ENCODE measurements at regions not wholly inside any gene's neighbourhood (a gene's known extent, or its start where the extent isn't known, plus 50 kb on each side); places are given as distances from the start of the nearest gene placed in this dataset.

DNA sequence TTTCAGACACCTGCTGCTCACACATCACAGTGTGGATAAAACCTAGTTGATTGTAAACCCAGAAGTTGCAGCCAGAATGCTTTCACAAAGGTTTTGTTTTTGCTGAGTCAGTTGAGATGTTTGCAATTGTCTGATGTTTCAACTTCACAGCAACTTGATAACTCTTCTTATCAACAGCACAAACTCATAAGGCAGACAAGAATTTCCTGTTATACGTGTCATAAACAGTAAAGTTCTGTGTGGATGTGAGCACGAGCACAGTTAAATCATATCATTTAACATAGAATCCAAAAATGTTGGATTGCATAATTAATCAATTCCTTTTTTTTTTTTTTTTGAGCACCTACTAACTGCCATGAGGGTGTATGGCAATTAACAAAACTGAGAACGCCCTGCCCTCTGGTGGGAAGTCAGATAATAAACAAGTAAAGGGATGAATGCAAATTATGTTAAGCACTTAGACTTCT is 512.2 kb downstream of the PDHA2 start:
- Mint-ChIP-seq H3K36me3 (no peaks in the 10 kb centered on the region), H3K4me3 (no peak overlapping the region), H3K27ac (no peak overlapping the region), H3K27me3 (no peaks in the 10 kb centered on the region), H3K9me3 (peaks cover 0 to 3% (median 0%) of the 10 kb centered on the region in 11 donors), H3K4me1 (peaks cover 0 to 8% (median 0%) of the 10 kb centered on the region in 7 donors)
- Histone ChIP-seq H3K4me3 (ENCODE audit: low read length) (no peak overlapping the region), H3K36me3 (ENCODE audit: control insufficient read depth in 2 of 3, insufficient read depth in 3 of 3, low read length in 3 of 3) (no peaks in the 10 kb centered on the region), H3K27me3 (ENCODE audit: control insufficient read depth in 2 of 2, insufficient read depth in 2 of 2, low read length in 2 of 2) (no peaks in the 10 kb centered on the region), H3K9me3 (ENCODE audit: control insufficient read depth in 2 of 3, low read length in 3 of 3) (no peaks in the 10 kb centered on the region), H3K4me1 (ENCODE audit: control insufficient read depth in 2 of 2, insufficient read depth in 2 of 2, low read length in 2 of 2) (no peaks in the 10 kb centered on the region), H3K27ac (ENCODE audit: low read depth, low read length) (no peak overlapping the region)
- ATAC-seq (no peak), DNase-seq (no peak)
- ChIA-PET CTCF (interaction anchor here (0.6 kb wide), 1 partner anchor 1731 kb away, joined by 3 read pairs; no protein-coding TSS in a partner anchor), POLR2A (interaction anchor here (0.6 kb wide), 1 partner anchor 36 kb away, joined by 6 read pairs; no protein-coding TSS in a partner anchor)
- intact Hi-C loops (cut with micrococcal nuclease), result loop anchor here in 1 of 2 donors (1.0 kb wide), 2 partner anchors 1186 to 1196 kb away; no protein-coding TSS in a partner anchor

DNA sequence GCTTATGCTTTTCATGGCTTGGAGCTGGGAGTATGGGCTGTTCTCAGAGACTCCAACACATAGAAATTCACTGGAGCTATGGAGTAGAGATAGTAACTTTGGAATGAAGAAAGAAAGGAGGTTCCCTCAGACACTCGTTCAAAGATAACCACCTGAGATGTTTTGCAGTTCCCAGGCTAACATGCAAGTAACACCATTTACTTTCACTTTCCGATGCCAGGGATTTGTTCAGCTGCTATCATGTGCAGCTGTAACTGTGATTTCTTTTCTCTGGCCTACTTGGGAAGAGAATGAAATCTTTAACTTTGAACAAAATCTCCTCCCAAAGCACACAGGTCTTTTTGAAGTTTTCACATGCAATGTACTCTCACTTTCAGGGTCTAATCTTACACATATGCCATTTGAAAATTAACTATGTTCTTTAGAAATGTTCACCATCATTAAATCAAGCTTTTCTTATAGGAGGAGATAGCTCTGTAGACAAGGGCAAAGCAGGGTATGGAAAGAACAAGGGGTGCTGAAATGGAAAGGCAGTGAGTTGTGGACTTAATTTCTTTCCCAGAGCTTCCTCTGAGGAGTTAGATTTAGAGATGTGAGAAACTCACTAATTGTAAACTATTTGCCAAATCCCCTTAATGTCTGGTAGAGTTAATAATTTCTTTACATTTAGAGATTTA is 514.3 kb downstream of the PDHA2 start:
- no peak overlapping the region for H3K27ac ChIP-seq (ENCODE audit: low read depth, low read length)
- no peak overlapping the region for H3K4me3 ChIP-seq (ENCODE audit: low read length)
- H3K27me3 ChIP-seq (ENCODE audit: control insufficient read depth in 2 of 2, insufficient read depth in 2 of 2, low read length in 2 of 2), result no peaks in the 10 kb centered on the region
- H3K4me3 Mint-ChIP-seq, result no peak overlapping the region
- POLR2A ChIA-PET, result no interaction called here
- CTCF ChIA-PET, result interaction anchor here (0.6 kb wide), 1 partner anchor 1794 kb away, joined by 4 read pairs; no protein-coding TSS in a partner anchor
- no peaks in the 10 kb centered on the region for H3K27me3 Mint-ChIP-seq
- H3K4me1 ChIP-seq (ENCODE audit: control insufficient read depth in 2 of 2, insufficient read depth in 2 of 2, low read length in 2 of 2), result no peaks in the 10 kb centered on the region
- no peak for DNase-seq
- H3K27ac Mint-ChIP-seq, result no peak overlapping the region
- no peaks in the 10 kb centered on the region for H3K9me3 ChIP-seq (ENCODE audit: control insufficient read depth in 2 of 3, low read length in 3 of 3)
- intact Hi-C loops (cut with micrococcal nuclease), result no loop called here
- peaks cover 0 to 8% (median 0%) of the 10 kb centered on the region in 7 donors for H3K4me1 Mint-ChIP-seq
- no peak for ATAC-seq
- no peaks in the 10 kb centered on the region for H3K36me3 Mint-ChIP-seq
- no peaks in the 10 kb centered on the region for H3K36me3 ChIP-seq (ENCODE audit: control insufficient read depth in 2 of 3, insufficient read depth in 3 of 3, low read length in 3 of 3)
- H3K9me3 Mint-ChIP-seq, result peaks cover 0 to 3% (median 0%) of the 10 kb centered on the region in 11 donors

DNA sequence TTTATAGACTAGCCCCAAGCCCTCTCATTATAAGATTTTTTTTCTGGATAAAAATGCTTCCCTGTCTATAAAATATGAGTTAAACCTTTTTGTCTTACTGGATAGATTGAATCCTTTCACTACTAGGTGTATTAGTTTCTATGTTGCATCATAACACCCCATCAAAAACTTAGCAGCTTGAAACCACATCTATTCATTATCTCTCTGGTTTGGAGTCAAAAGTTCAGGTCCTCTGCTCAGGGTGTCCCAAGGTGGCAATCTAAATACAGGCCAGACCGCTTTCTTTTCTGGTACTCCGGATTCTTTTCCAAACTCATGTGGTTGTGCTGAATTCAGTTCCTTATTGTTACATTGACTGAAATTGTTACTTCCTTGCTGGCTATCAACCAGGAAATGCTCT is 515.5 kb downstream of the PDHA2 start:
- H3K27ac Mint-ChIP-seq, result no peak overlapping the region
- H3K36me3 Mint-ChIP-seq, result no peaks in the 10 kb centered on the region

DNA sequence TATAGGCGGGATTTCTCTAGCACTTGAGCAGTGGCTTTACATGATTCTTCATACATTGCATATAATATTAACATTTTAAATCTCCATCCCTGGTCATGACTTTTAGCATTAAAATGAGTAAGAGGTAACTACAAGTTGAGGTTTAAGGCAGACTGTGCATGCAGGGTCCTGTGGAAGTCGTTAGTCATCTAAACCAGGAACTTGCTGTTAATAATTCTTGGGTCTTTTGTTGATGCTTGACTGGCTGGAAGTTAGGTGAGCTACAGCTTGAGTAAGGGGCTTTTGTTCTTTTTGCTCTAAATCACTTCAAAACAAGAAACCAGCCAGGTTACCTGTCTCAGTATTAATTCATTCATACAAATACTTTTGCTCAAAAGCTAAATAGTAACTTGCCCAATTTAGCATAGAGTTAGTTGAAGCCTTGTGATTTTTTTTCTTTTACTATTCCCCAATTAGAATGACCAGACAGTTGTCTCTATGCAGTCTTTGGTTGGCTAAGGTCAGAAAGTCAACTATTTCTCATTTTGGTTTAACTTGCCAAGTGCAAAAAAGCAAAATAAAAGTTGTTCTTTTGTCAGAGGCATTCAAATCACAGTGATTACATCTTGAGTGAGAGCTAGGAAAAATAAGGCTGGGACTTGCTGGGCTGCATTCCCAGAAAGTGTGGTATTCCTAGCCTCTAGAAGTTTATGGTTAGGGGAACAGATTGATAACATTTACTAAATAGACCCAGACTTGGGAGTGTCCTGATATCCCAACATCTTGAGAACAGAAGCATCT is 516.9 kb downstream of the PDHA2 start:
- POLR2A ChIA-PET, result no interaction called here
- Mint-ChIP-seq H3K9me3 (no peaks in the 10 kb centered on the region), H3K4me1 (peaks cover 0 to 8% (median 0%) of the 10 kb centered on the region in 7 donors), H3K36me3 (no peaks in the 10 kb centered on the region), H3K27ac (no peak overlapping the region), H3K4me3 (no peak overlapping the region), H3K27me3 (no peaks in the 10 kb centered on the region)
- Histone ChIP-seq H3K4me3 (ENCODE audit: low read length) (no peak overlapping the region), H3K4me1 (ENCODE audit: control insufficient read depth in 2 of 2, insufficient read depth in 2 of 2, low read length in 2 of 2) (no peaks in the 10 kb centered on the region), H3K27me3 (ENCODE audit: control insufficient read depth in 2 of 2, insufficient read depth in 2 of 2, low read length in 2 of 2) (no peaks in the 10 kb centered on the region), H3K9me3 (ENCODE audit: control insufficient read depth in 2 of 3, low read length in 3 of 3) (no peaks in the 10 kb centered on the region), H3K36me3 (ENCODE audit: control insufficient read depth in 2 of 3, insufficient read depth in 3 of 3, low read length in 3 of 3) (no peaks in the 10 kb centered on the region), H3K27ac (ENCODE audit: low read depth, low read length) (no peak overlapping the region)
- CTCF ChIA-PET, result no interaction called here
- intact Hi-C loops (cut with micrococcal nuclease), result no loop called here
- no peak for DNase-seq
- no peak for ATAC-seq

More for the DNA sequence above, 515.5 kb downstream of the PDHA2 start:
- Histone ChIP-seq H3K27ac (ENCODE audit: low read depth, low read length) (no peak overlapping the region), H3K36me3 (ENCODE audit: control insufficient read depth in 2 of 3, insufficient read depth in 3 of 3, low read length in 3 of 3) (no peaks in the 10 kb centered on the region), H3K4me1 (ENCODE audit: control insufficient read depth in 2 of 2, insufficient read depth in 2 of 2, low read length in 2 of 2) (no peaks in the 10 kb centered on the region), H3K4me3 (ENCODE audit: low read length) (no peak overlapping the region), H3K9me3 (ENCODE audit: control insufficient read depth in 2 of 3, low read length in 3 of 3) (no peaks in the 10 kb centered on the region), H3K27me3 (ENCODE audit: control insufficient read depth in 2 of 2, insufficient read depth in 2 of 2, low read length in 2 of 2) (no peaks in the 10 kb centered on the region)
- intact Hi-C loops (cut with micrococcal nuclease), result no loop called here
- ChIA-PET POLR2A (no interaction called here), CTCF (no interaction called here)
- DNase-seq (no peak), ATAC-seq (no peak)
- Mint-ChIP-seq H3K27me3 (no peaks in the 10 kb centered on the region), H3K9me3 (peaks cover 0 to 3% (median 0%) of the 10 kb centered on the region in 11 donors), H3K4me3 (no peak overlapping the region), H3K4me1 (peaks cover 0 to 8% (median 0%) of the 10 kb centered on the region in 7 donors)

DNA sequence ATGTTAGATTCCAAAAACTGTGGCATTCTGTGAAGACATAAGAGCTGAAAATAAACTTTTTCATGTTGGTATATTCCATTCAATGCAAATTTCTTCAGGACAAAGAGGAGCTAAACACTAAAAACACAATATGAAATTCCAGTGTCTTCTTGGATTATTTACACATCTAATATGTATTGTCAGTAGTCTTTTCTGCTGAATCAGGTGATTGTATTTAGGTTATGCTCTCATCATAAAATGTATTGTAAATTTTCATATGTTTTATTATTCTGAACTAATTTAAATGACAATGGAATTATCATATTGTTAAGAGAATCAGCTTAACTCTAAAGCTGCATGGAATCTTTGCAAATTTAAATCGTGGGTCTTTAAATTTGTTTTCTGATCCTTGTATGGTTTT is 526.7 kb downstream of the PDHA2 start:
- H3K36me3 ChIP-seq (ENCODE audit: control insufficient read depth in 2 of 3, insufficient read depth in 3 of 3, low read length in 3 of 3), result no peaks in the 10 kb centered on the region
- H3K4me1 Mint-ChIP-seq, result no peaks in the 10 kb centered on the region
- intact Hi-C loops (cut with micrococcal nuclease), result no loop called here
- ATAC-seq, result no peak
- H3K27ac Mint-ChIP-seq, result no peak overlapping the region
- H3K4me3 ChIP-seq (ENCODE audit: low read length), result no peak overlapping the region
- no peak overlapping the region for H3K27ac ChIP-seq (ENCODE audit: low read depth, low read length)
- no peak overlapping the region for H3K4me3 Mint-ChIP-seq
- no peak for DNase-seq
- peaks cover 0 to 5% (median 0%) of the 10 kb centered on the region in 5 donors for H3K36me3 Mint-ChIP-seq
- peaks cover 0 to 8% (median 0%) of the 10 kb centered on the region in 3 experiments for H3K9me3 ChIP-seq (ENCODE audit: control insufficient read depth in 2 of 3, low read length in 3 of 3)
- no peaks in the 10 kb centered on the region for H3K4me1 ChIP-seq (ENCODE audit: control insufficient read depth in 2 of 2, insufficient read depth in 2 of 2, low read length in 2 of 2)
- peaks cover 0 to 16% (median 3%) of the 10 kb centered on the region in 11 donors for H3K9me3 Mint-ChIP-seq
- no peaks in the 10 kb centered on the region for H3K27me3 Mint-ChIP-seq
- ChIA-PET CTCF (no interaction called here), POLR2A (no interaction called here)
- no peaks in the 10 kb centered on the region for H3K27me3 ChIP-seq (ENCODE audit: control insufficient read depth in 2 of 2, insufficient read depth in 2 of 2, low read length in 2 of 2)

DNA sequence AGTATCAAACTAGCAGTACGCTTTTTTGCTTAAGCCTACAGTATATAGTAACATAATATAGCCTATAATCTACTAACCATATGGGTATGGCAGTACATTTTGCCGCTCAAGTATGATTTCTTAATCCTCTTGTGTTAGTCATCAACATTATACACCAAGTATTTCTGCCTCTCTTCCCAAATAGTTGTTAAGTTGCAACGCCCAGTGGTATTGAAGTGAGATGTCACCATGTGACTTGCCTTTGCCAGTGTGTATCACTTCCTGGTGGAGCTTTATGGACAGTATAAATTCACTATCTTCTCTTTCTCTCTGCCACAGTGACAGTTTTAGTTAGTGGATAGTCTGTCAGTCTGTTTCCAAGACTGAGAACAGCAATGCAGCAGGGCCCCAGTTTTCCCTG is 535.5 kb downstream of the PDHA2 start:
- peaks cover 0 to 9% (median 0%) of the 10 kb centered on the region in 3 experiments for H3K9me3 ChIP-seq (ENCODE audit: control insufficient read depth in 2 of 3, low read length in 3 of 3)
- H3K4me1 Mint-ChIP-seq, result no peaks in the 10 kb centered on the region
- H3K27me3 Mint-ChIP-seq, result peaks cover 0 to 5% (median 0%) of the 10 kb centered on the region in 5 donors
- no peak overlapping the region for H3K27ac ChIP-seq (ENCODE audit: low read depth, low read length)
- POLR2A ChIA-PET, result no interaction called here
- peaks cover 0 to 2% (median 0%) of the 10 kb centered on the region in 5 donors for H3K36me3 Mint-ChIP-seq
- CTCF ChIA-PET, result no interaction called here
- intact Hi-C loops (cut with micrococcal nuclease), result no loop called here
- H3K4me3 Mint-ChIP-seq, result no peak overlapping the region
- no peaks in the 10 kb centered on the region for H3K27me3 ChIP-seq (ENCODE audit: control insufficient read depth in 2 of 2, insufficient read depth in 2 of 2, low read length in 2 of 2)
- no peaks in the 10 kb centered on the region for H3K36me3 ChIP-seq (ENCODE audit: control insufficient read depth in 2 of 3, insufficient read depth in 3 of 3, low read length in 3 of 3)
- H3K27ac Mint-ChIP-seq, result no peak overlapping the region
- no peaks in the 10 kb centered on the region for H3K4me1 ChIP-seq (ENCODE audit: control insufficient read depth in 2 of 2, insufficient read depth in 2 of 2, low read length in 2 of 2)
- H3K9me3 Mint-ChIP-seq, result peaks cover 0 to 13% (median 3%) of the 10 kb centered on the region in 11 donors
- H3K4me3 ChIP-seq (ENCODE audit: low read length), result no peak overlapping the region
- no peak for ATAC-seq
- no peak for DNase-seq

Measured in naive thymus-derived CD4-positive, alpha-beta T cell (primary cell).